Naive thymus-derived CD8-positive, alpha-beta T cell (primary cell): ENCODE measurements at regions not wholly inside any gene's neighbourhood (a gene's known extent, or its start where the extent isn't known, plus 50 kb on each side); places are given as distances from the start of the nearest gene placed in this dataset.
A peak's percentile ranks its signal among the peaks of the same experiment; 100 is the strongest.
"Not testable (repeated sequence)": the region's sequence is repeated elsewhere in the genome, so short reads cannot be mapped to it uniquely, and the experiment has no call there.

Experiments used
- ATAC-seq, 2 donors: fragments of 150-1000 bp; cut with Tn5 transposase in 1 of 2; sonication (Bioruptor Pico), chemical (Tn5 transposase) in 1 of 2; 1 replicate in 1 of 2; 2 replicates in 1 of 2; pipeline ENCODE4 v1.10.0; 2021; ENCODE audit warnings: mild to moderate bottlenecking in 2 of 2, moderate library complexity in 2 of 2
- POLR2A ChIA-PET: fragments of 350-600 bp; sonication (Branson Sonifier 250); formaldehyde crosslinking; loops from one replicate; lab custom pipeline; 2021; ENCODE audit warnings: antibody characterized with exemption; lab: Charles Lee
- DNase-seq, 10 donors: peaks; one replicate each; pipeline versions ENCODE4 v3.0.0 to v3.0.0-alpha.2; 2020 to 2022
- H3K27ac Mint-ChIP-seq, 10 donors: one replicate each; pipeline ENCODE4 v1.8.0; 2020 to 2022; ENCODE audit warnings: mild to moderate bottlenecking in 10 of 10, mixed read lengths in 10 of 10, moderate library complexity in 4 of 10, inconsistent platforms in 1 of 10
- H3K27me3 Mint-ChIP-seq, 5 donors: one replicate each; pipeline ENCODE4 v1.8.0; 2021 to 2022; ENCODE audit warnings: mixed read lengths in 5 of 5
- H3K36me3 Mint-ChIP-seq, 3 donors: one replicate each; pipeline ENCODE4 v1.8.0; 2020 to 2022; ENCODE audit warnings: mixed read lengths in 3 of 3, mild to moderate bottlenecking in 2 of 3, inconsistent platforms in 1 of 3
- H3K4me1 Mint-ChIP-seq, 4 donors: one replicate each; pipeline ENCODE4 v1.8.0; 2021 to 2022; ENCODE audit warnings: mixed read lengths in 4 of 4
- H3K4me3 Mint-ChIP-seq, 10 donors: one replicate each; pipeline ENCODE4 v1.8.0; 2020 to 2022; ENCODE audit warnings: mild to moderate bottlenecking in 10 of 10, mixed read lengths in 10 of 10, moderate library complexity in 6 of 10, inconsistent platforms in 1 of 10
- H3K9me3 Mint-ChIP-seq, 9 donors: one replicate each; pipeline ENCODE4 v1.8.0; 2020 to 2022; ENCODE audit warnings: mixed read lengths in 9 of 9, mild to moderate bottlenecking in 3 of 9, inconsistent platforms in 1 of 9, moderate library complexity in 1 of 9

- H3K4me1 Mint-ChIP-seq, POLR2A ChIA-PET, ATAC-seq, H3K9me3 Mint-ChIP-seq, H3K36me3 Mint-ChIP-seq, H3K27ac Mint-ChIP-seq, H3K27me3 Mint-ChIP-seq, DNase-seq, H3K4me3 Mint-ChIP-seq: not testable (repeated sequence)
Measured at GRCh38 chr3:198137038-198137835, 177.2 kb downstream of the LMLN start.

- H3K27ac Mint-ChIP-seq, POLR2A ChIA-PET, H3K4me1 Mint-ChIP-seq, H3K9me3 Mint-ChIP-seq, H3K4me3 Mint-ChIP-seq, H3K36me3 Mint-ChIP-seq, H3K27me3 Mint-ChIP-seq, ATAC-seq: not testable (repeated sequence)
- DNase-seq: peak in 1 of 10 donors; percentile 56
Measured at GRCh38 chr3:198138205-198138604, 178.2 kb downstream of the LMLN start.

DNA sequence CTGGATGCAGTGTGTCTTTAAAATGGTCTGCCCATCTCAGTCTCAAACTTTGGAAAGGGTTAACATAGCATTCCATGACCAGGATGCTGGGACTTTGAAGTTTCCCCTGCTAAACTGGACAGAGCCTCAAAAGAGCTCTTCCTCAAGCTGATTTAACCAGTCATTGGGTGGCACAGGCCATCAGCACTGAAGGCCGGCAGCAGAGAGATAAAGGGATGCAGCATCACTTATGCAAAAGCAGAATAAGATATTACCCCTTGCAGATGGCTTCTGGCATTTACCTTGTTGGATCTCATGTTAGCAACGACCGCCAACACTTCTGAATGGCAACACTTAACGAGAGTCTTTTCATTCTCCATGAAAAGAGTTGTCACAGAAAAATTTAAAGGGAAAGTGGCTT is 179.0 kb downstream of the LMLN start:
- ATAC-seq, POLR2A ChIA-PET, H3K9me3 Mint-ChIP-seq, H3K4me1 Mint-ChIP-seq, H3K4me3 Mint-ChIP-seq, H3K27ac Mint-ChIP-seq, H3K36me3 Mint-ChIP-seq, DNase-seq, H3K27me3 Mint-ChIP-seq: not testable (repeated sequence)

GRCh38 chr3:198139513-198140167 is 179.6 kb downstream of the LMLN start:
- H3K4me1 Mint-ChIP-seq, H3K27ac Mint-ChIP-seq, POLR2A ChIA-PET: not testable (repeated sequence)

GRCh38 chr3:198143300-198144137 is 183.5 kb downstream of the LMLN start:
- POLR2A ChIA-PET, ATAC-seq, H3K36me3 Mint-ChIP-seq: not testable (repeated sequence)

More at GRCh38 chr3:198139513-198140167, 179.6 kb downstream of the LMLN start:
- H3K36me3 Mint-ChIP-seq, H3K4me3 Mint-ChIP-seq, H3K27me3 Mint-ChIP-seq, H3K9me3 Mint-ChIP-seq, ATAC-seq: not testable (repeated sequence)
- DNase-seq: peak in 1 of 10 donors; percentile 1

GRCh38 chr3:198145231-198145784 is 185.3 kb downstream of the LMLN start:
- H3K27ac Mint-ChIP-seq, H3K4me1 Mint-ChIP-seq, H3K9me3 Mint-ChIP-seq, H3K36me3 Mint-ChIP-seq, H3K27me3 Mint-ChIP-seq, H3K4me3 Mint-ChIP-seq, POLR2A ChIA-PET, ATAC-seq, DNase-seq: not testable (repeated sequence)

More at GRCh38 chr3:198143300-198144137, 183.5 kb downstream of the LMLN start:
- not testable (repeated sequence) for H3K9me3 Mint-ChIP-seq, H3K27me3 Mint-ChIP-seq, H3K27ac Mint-ChIP-seq, H3K4me1 Mint-ChIP-seq, DNase-seq, H3K4me3 Mint-ChIP-seq

GRCh38 chr3:198146070-198146469 is 186.1 kb downstream of the LMLN start:
- H3K4me3 Mint-ChIP-seq, H3K27ac Mint-ChIP-seq, POLR2A ChIA-PET, H3K27me3 Mint-ChIP-seq, H3K36me3 Mint-ChIP-seq, DNase-seq, ATAC-seq, H3K9me3 Mint-ChIP-seq, H3K4me1 Mint-ChIP-seq: not testable (repeated sequence)

GRCh38 chr3:198146559-198147164 is 186.6 kb downstream of the LMLN start:
- H3K4me1 Mint-ChIP-seq, H3K9me3 Mint-ChIP-seq, H3K27ac Mint-ChIP-seq, H3K36me3 Mint-ChIP-seq, POLR2A ChIA-PET, DNase-seq, H3K4me3 Mint-ChIP-seq, H3K27me3 Mint-ChIP-seq, ATAC-seq: not testable (repeated sequence)

GRCh38 chr3:198147213-198147612 is 187.2 kb downstream of the LMLN start:
- POLR2A ChIA-PET, DNase-seq, H3K27ac Mint-ChIP-seq, ATAC-seq, H3K36me3 Mint-ChIP-seq, H3K4me3 Mint-ChIP-seq, H3K9me3 Mint-ChIP-seq, H3K4me1 Mint-ChIP-seq, H3K27me3 Mint-ChIP-seq: not testable (repeated sequence)

DNA sequence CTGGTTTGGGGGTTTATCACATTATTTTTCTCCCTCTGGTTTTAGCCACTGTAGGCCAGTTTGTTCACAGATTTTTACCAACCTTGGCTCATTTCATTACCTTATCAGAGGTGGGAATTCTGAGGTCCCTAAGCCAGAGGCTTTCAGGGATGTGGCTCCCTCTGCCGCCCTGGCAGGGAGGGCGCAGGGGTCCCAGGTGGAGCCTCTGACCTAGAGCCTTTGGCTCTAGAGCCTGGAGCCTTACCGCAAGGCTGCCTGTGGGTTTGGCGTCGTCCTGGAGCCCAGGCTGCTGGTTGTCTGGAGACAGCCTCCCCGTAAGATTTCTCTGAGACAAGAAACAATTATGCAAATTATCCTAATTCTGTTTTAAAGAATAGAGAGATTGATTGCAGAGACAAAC is 188.0 kb downstream of the LMLN start:
- H3K27me3 Mint-ChIP-seq, H3K27ac Mint-ChIP-seq, ATAC-seq, H3K9me3 Mint-ChIP-seq, H3K36me3 Mint-ChIP-seq, H3K4me3 Mint-ChIP-seq, H3K4me1 Mint-ChIP-seq, POLR2A ChIA-PET: not testable (repeated sequence)
- peak in 1 of 10 donors; percentile 23 for DNase-seq

DNA sequence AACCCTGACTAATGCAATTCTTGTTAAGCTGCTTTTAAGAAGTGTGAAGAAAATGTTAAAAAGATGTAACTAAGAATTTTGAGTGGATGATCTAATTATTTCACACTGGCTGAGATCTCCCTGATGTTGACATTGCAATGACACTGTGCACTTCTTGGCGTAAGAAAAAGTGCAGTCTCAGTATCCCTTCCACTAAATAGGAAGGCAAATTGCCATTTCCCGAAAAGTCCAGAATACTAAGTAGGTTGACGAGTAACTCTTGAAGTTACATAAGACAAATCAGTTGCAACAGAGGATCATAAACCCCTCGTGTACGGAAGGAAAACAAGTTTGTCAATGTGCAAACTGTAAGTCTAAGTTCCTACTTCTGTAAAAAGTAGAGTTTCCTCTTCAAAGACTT is 189.9 kb downstream of the LMLN start:
- H3K27me3 Mint-ChIP-seq, H3K4me3 Mint-ChIP-seq, H3K9me3 Mint-ChIP-seq, DNase-seq, H3K36me3 Mint-ChIP-seq, POLR2A ChIA-PET, ATAC-seq, H3K4me1 Mint-ChIP-seq, H3K27ac Mint-ChIP-seq: not testable (repeated sequence)

GRCh38 chr3:198151867-198152266 is 191.8 kb downstream of the LMLN start:
- H3K4me3 Mint-ChIP-seq, DNase-seq, H3K4me1 Mint-ChIP-seq, ATAC-seq, H3K27me3 Mint-ChIP-seq, POLR2A ChIA-PET, H3K27ac Mint-ChIP-seq, H3K9me3 Mint-ChIP-seq, H3K36me3 Mint-ChIP-seq: not testable (repeated sequence)
